Tongue (tissue), 1 donor: ENCODE measurements at regions not wholly inside any gene's neighbourhood (a gene's known extent, or its start where the extent isn't known, plus 50 kb on each side); places are given as distances from the start of the nearest gene placed in this dataset.

Experiments used
- DNase-seq: peaks from one replicate; pipeline ENCODE4 v3.0.0-alpha.2; 2015

GRCh38 chr17:71338396-71338795 lies 782.4 kb upstream of the SOX9 start:
- DNase-seq, result peak; percentile 32

- no peak for DNase-seq
These were observed 781.6 kb upstream of the SOX9 start for GRCh38 chr17:71339206-71339605.

DNA sequence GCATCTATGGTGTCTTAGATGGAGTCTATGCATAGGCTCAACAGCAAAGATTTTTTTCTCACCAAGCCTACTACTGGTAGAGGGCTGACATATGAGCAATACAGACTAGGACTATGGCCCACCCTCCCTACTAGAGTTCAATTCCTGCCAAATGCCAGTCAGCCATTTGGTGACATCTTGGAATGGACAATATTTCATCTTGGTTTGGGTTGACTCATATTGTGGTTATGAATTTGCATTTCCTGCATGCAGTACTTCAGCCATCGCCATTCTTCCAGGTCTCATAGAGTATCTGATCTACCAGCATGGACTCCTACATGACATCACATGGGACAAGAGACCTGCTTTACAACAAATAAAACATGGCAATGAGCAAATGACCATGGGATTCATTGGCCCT lies 778.1 kb upstream of the SOX9 start:
- DNase-seq, result no peak

DNA sequence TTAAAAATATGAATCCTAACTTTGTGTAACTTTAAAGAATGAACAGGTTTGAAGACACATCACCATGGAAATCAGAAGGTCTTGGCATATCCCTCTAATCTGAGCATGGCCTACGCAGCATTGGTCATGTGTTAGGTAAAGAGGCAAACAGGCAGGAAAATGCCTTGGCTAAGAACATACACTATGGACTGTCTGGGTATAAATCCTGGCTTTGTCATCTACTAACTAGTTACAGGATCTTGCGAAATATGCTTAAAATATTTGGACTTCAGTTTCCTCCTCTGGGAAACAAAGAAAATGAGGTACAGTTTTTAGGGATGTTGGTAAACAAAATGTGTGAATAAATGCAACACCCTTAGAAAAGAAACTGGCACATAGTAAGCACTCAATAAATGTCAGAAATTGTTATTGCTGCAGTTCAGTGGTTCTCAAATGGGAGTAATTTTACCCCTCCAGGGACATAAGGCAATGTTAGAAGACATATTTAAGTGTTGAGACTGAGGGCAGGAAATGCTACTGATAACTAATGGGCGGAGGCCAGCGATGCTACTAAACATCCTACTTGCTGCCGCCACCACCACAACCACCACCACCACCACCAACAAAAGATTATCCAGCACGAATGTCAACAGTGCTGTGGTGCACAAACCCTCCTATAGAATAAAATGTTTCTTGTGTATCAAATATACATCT lies 770.8 kb upstream of the SOX9 start:
- DNase-seq, result no peak

- DNase-seq, result no peak
These were observed 760.5 kb upstream of the SOX9 start for GRCh38 chr17:71360301-71360700.

- DNase-seq, result peak; percentile 2
These were observed 759.0 kb upstream of the SOX9 start for GRCh38 chr17:71361656-71362450.

DNA sequence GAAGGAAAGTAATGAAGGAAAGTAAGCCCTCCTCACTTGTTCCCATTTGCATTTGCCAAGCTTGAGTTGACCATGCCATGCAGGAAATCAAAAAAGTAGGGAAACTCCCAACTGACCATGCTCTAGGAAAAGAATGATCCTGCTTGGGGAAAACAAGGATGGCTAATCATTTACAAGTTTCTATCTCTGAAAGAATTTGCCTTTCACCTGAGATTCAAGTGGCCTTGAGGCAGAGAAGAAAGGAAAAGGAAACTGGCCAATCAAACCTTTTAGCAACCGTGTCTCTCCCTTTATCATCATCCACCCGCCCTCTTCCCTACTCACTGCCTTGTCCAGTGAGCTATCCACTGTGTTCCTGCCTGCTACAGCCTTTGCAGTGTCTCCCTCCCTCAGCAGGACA lies 757.2 kb upstream of the SOX9 start:
- DNase-seq, result no peak

DNA sequence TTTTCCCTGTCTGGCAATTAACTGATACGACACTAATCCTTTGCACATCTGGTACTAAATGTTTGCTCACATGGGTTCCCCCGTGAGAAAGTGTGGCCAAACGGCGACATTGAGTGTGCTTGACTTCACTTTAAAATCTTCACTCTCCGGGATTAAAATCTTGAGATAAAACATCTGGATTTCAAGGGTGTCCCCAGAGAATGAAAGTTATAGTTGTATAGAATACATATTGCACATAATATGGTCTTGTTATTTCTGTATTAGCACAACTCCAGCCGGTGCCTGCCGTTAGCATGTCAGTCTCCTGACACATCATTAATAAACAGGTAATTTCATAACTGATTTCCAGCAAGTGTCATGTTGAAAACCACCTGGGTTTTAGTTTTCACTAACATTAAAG lies 749.0 kb upstream of the SOX9 start:
- no peak for DNase-seq

GRCh38 chr17:71375948-71376347 lies 744.9 kb upstream of the SOX9 start:
- DNase-seq, result no peak

GRCh38 chr17:71376933-71377332 lies 743.9 kb upstream of the SOX9 start:
- DNase-seq, result no peak

DNA sequence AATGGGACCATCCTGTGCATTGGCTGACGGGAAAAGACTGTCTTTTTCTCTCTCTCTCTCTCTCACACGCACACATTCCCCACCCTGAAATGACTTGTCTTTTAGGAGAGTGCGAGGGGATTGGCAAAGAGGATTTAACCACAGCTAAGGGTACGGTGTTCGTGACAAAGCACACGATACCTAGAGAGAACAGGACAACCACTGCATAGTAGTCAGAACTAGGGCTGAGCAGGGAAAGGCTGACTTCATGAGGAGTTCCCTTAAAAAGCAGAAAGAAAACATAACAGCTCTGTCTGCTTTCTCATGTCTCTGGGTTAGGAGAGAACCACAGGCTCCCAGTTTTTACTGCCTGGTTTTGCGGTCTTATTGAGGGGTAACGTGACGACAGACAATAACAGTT lies 742.8 kb upstream of the SOX9 start:
- DNase-seq, result no peak

DNA sequence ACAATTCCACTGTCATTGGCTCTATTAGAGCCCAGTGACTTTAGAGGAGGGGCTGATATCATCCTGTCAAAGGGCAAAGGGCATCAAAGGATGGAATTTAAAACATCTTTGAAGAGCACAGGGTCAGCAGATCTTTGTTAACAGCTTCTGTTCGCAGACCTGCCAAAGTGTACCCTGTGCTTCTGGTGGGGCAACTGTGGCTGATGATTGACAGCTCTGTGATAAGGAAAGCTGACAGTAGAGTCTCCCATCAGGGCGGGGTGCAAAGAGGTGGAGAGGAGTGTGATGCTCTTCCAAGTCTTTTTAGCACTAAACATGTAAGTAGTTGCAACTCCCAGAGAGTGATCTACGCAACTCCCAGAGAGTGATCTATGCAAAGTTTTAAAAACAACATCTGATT lies 742.1 kb upstream of the SOX9 start:
- DNase-seq, result no peak

DNA sequence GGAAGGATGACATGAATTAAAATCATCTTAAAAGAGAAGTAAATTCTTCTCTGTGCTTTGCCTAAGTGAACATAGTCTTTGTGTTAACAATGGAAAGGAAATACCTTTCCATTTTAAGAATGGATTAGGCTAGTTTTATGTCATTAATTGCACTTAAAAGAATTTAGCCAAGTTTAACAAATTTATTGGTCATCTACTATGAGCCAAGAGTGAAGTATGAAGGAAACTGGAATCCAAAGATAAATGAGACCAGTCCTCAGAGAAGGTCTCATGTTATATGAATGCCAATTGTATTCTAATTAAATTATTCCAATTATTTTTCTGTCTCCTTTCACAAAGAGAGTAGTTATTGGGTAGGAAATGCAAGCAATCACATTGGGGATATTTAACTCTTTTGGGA lies 741.3 kb upstream of the SOX9 start:
- DNase-seq, result no peak

DNA sequence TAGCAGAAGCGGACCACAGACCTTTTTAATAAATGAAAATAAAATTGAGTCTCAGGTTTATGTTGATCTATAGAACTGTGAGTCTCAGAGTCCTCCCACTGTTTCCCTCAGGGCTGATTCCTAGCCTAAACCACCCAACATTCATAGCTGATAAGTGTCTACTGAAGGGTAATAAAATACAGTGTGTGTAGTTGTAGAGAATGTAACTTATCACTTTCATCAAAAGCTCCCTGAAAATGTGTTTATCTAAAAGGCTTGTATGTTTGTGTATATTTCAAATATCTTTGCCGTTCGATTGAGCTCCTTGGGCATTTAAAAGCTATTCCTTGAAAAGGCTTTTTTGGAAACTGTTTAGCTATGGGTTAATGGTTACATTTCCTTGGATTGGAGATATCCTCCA lies 740.3 kb upstream of the SOX9 start:
- no peak for DNase-seq

DNA sequence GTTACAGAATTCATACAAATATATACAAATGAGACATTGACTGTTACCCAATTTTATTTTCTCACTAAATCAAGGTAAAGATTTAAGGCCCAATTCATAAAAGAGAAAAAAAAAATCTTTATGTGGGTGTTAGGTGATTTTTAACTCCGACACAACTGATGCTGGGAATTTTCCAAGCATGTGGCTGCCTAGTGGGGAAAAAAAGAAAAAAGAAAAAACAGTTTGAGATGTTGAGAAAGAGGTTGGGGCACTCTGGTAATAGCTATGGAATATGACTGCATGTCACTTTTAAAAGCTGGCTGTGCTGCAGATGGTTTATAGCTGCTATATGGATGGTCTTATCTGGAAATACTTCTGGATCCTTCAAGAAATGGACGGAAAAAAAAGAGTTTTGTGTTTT lies 739.9 kb upstream of the SOX9 start:
- DNase-seq, result no peak

DNA sequence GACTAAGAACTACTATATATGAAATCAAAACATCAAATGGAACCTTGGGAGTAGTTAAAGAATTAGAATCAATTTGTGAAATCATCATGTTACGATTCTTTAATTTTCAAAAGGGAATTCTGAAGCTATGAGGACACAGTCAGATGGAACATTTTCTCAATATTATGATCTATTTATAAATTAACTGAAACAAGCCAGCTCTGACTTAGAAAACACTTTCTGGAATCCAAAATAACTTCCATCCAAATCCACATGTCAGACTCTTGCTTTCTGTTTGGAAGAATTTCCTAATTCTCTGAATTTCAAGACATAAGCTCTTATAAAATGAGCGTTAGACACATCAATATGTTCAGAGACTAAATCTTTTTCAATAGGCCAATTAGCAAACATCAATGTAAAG lies 737.7 kb upstream of the SOX9 start:
- DNase-seq, result peak; percentile 23

DNA sequence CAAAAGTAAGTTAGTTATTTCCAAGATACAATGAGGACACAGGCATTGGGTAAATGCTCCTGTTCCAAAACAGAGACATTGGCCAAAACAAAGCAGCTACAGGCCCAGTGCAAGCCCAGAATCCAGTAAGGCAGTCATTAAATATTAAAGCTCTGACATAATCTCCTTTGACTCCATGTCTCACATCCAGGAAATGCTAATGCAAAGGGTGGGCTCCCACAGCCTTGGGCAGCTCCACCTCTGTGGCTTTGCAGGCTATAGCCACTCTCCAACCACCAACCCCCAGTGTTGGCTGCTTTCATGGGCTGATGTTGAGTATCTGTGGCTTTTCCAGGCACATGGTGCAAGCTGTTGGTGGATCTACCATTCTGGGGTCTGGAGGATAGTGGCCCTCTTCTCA lies 733.4 kb upstream of the SOX9 start:
- DNase-seq, result no peak

- no peak for DNase-seq
These were observed 727.9 kb upstream of the SOX9 start for GRCh38 chr17:71392715-71393567.

DNA sequence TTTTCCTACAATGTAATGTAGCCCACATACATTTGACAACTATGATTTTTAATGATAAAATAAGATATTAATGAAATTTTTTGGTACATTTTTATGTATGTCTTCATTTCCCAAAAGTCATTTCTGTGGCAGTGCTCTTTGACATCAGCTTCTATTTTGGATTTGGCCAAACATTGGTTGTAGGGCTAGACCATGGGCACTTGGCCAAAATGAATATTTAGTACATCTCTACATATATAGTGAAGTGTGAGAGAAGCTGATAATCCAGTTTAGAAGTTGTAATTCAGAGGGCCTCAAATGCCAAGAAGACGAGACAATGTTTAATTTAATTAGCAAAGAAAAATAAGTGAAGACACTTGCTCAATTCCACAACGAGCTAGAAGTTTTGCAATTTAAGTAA lies 724.9 kb upstream of the SOX9 start:
- DNase-seq, result no peak

- no peak for DNase-seq
These were observed 724.1 kb upstream of the SOX9 start for GRCh38 chr17:71396711-71397110.

- no peak for DNase-seq
These were observed 722.8 kb upstream of the SOX9 start for GRCh38 chr17:71398025-71398424.

- DNase-seq, result no peak
These were observed 722.0 kb upstream of the SOX9 start for GRCh38 chr17:71398800-71399219.

DNA sequence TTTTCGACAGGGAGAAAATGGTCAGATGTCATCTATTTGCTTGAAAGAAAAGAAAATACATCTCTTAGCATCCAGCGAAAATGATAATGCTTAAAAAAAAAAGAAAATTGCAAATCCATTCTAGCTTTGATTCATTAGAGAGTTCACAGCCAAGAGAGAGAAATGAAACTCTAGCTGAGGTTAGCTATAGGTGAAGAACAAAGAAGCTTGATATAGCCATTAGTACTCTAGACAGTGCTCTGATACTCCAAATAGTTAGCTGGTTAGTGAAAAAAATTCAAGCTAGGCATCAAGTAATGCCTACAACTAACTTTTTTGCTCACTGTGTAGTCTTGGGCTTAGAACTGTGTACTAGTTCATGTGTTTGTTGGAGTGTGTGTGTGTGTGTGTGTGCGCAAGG lies 721.6 kb upstream of the SOX9 start:
- DNase-seq, result no peak
